Activated B cell treated with CpG ODN at 0.5 μM for 24 hours (primary cell): ENCODE measurements at regions not wholly inside any gene's neighbourhood (a gene's known extent, or its start where the extent isn't known, plus 50 kb on each side); places are given as distances from the start of the nearest gene placed in this dataset.

Experiments
- ATAC-seq: fragments of 200-7000 bp; cut with Tn5 transposase; one replicate; pipeline ENCODE4 v1.10.0; 2021; ENCODE audit warnings: low read depth, mild to moderate bottlenecking, moderate library complexity
- CTCF ChIA-PET: fragments of 350-600 bp; sonication (Branson Sonifier 250); formaldehyde crosslinking; loops from one replicate; lab custom pipeline; 2021; ENCODE audit warnings: antibody characterized with exemption; lab: Charles Lee
- POLR2A ChIA-PET: fragments of 350-600 bp; sonication (Branson Sonifier 250); formaldehyde crosslinking; loops from one replicate; lab custom pipeline; 2021; ENCODE audit warnings: antibody characterized with exemption; lab: Charles Lee
- DNase-seq: peaks from one replicate; pipeline ENCODE4 v3.0.0; 2022
- H3K27ac Mint-ChIP-seq: one replicate; pipeline ENCODE4 v1.8.0; 2020; ENCODE audit warnings: mixed read lengths
- H3K27me3 Mint-ChIP-seq: one replicate; pipeline ENCODE4 v1.8.0; 2021; ENCODE audit warnings: mixed read lengths
- H3K36me3 Mint-ChIP-seq: one replicate; pipeline ENCODE4 v1.8.0; 2021; ENCODE audit warnings: low read depth, mixed read lengths
- H3K4me1 Mint-ChIP-seq: one replicate; pipeline ENCODE4 v1.8.0; 2021; ENCODE audit warnings: mixed read lengths
- H3K4me3 Mint-ChIP-seq: one replicate; pipeline ENCODE4 v1.8.0; 2020; ENCODE audit warnings: mild to moderate bottlenecking, mixed read lengths
- H3K9me3 Mint-ChIP-seq: one replicate; pipeline ENCODE4 v1.8.0; 2020; ENCODE audit warnings: mixed read lengths
- CTCF ChIP-seq: fragments of 200-600 bp; IDR thresholded peaks from one replicate; pipeline ENCODE4 v1.8.0; 2022; ENCODE audit warnings: antibody characterized with exemption, mild to moderate bottlenecking
- intact Hi-C: fragments of 100-400 bp; cut with micrococcal nuclease; formaldehyde crosslinking; loops from one replicate; pipeline ENCODE4 v1.15.1; 2024

GRCh38 chr15:46296797-46297196, 662.0 kb downstream of the SQOR start:
- TF ChIP-seq CTCF = no peak
- POLR2A ChIA-PET = no interaction called here
- Mint-ChIP-seq H3K27ac (no peak overlapping the region), H3K27me3 (no peaks in the 10 kb centered on the region), H3K4me1 (peaks cover 7% of the 10 kb centered on the region), H3K36me3 (no peaks in the 10 kb centered on the region), H3K4me3 (no peak overlapping the region), H3K9me3 (no peaks in the 10 kb centered on the region)
- CTCF ChIA-PET = interaction anchor here (1.1 kb wide), 1 partner anchor 15 kb away, joined by 3 read pairs; no protein-coding TSS in a partner anchor
- no peak for DNase-seq
- intact Hi-C loops = no loop called here
- no peak for ATAC-seq

GRCh38 chr15:46297766-46298165, 662.9 kb downstream of the SQOR start:
- no peak for DNase-seq
- intact Hi-C loops = no loop called here
- ChIA-PET POLR2A (no interaction called here), CTCF (interaction anchor here (1.1 to 1.2 kb wide), 2 partner anchors 14 to 15 kb away, joined by 3 to 7 read pairs; no protein-coding TSS in a partner anchor)
- H3K27ac Mint-ChIP-seq = no peak overlapping the region
- H3K36me3 Mint-ChIP-seq = no peaks in the 10 kb centered on the region
- TF ChIP-seq CTCF = no peak
- H3K27me3 Mint-ChIP-seq = no peaks in the 10 kb centered on the region
- peaks cover 7% of the 10 kb centered on the region for H3K4me1 Mint-ChIP-seq
- peak overlapping the region; percentile 44 for H3K4me3 Mint-ChIP-seq
- ATAC-seq = peak; percentile 18
- no peaks in the 10 kb centered on the region for H3K9me3 Mint-ChIP-seq

GRCh38 chr15:46300716-46301115, 665.9 kb downstream of the SQOR start:
- no peak for ATAC-seq
- no peak for DNase-seq
- intact Hi-C loops = no loop called here
- H3K27me3 Mint-ChIP-seq = no peaks in the 10 kb centered on the region
- H3K36me3 Mint-ChIP-seq = no peaks in the 10 kb centered on the region
- H3K4me1 Mint-ChIP-seq = peaks cover 7% of the 10 kb centered on the region
- ChIA-PET POLR2A (no interaction called here), CTCF (interaction anchor here (0.9 kb wide), 1 partner anchor 9 kb away, joined by 3 read pairs; no protein-coding TSS in a partner anchor)
- H3K9me3 Mint-ChIP-seq = no peaks in the 10 kb centered on the region
- no peak for TF ChIP-seq CTCF
- no peak overlapping the region for H3K4me3 Mint-ChIP-seq
- H3K27ac Mint-ChIP-seq = no peak overlapping the region

GRCh38 chr15:46301291-46301690, 666.5 kb downstream of the SQOR start:
- intact Hi-C loops = no loop called here
- ATAC-seq (no peak), DNase-seq (no peak)
- POLR2A ChIA-PET = no interaction called here
- Mint-ChIP-seq H3K27ac (no peak overlapping the region), H3K4me1 (peaks cover 7% of the 10 kb centered on the region), H3K9me3 (no peaks in the 10 kb centered on the region), H3K36me3 (no peaks in the 10 kb centered on the region), H3K4me3 (no peak overlapping the region), H3K27me3 (no peaks in the 10 kb centered on the region)
- CTCF ChIA-PET = interaction anchor here (0.9 to 1.0 kb wide), 2 partner anchors 9 to 11 kb away, joined by 3 read pairs; no protein-coding TSS in a partner anchor
- no peak for TF ChIP-seq CTCF

GRCh38 chr15:46301826-46302225, 667.0 kb downstream of the SQOR start:
- H3K9me3 Mint-ChIP-seq = no peaks in the 10 kb centered on the region
- TF ChIP-seq CTCF = no peak
- CTCF ChIA-PET = interaction anchor here (1.0 kb wide), 1 partner anchor 10 kb away, joined by 3 read pairs; no protein-coding TSS in a partner anchor
- H3K4me1 Mint-ChIP-seq = peaks cover 7% of the 10 kb centered on the region
- POLR2A ChIA-PET = no interaction called here
- no peaks in the 10 kb centered on the region for H3K36me3 Mint-ChIP-seq
- ATAC-seq (no peak), DNase-seq (no peak)
- H3K27me3 Mint-ChIP-seq = no peaks in the 10 kb centered on the region
- no peak overlapping the region for H3K4me3 Mint-ChIP-seq
- intact Hi-C loops = no loop called here
- H3K27ac Mint-ChIP-seq = no peak overlapping the region
